A673 (cell line): ENCODE measurements at regions not wholly inside any gene's neighbourhood (a gene's known extent, or its start where the extent isn't known, plus 50 kb on each side); places are given as distances from the start of the nearest gene placed in this dataset.

Experiments used
- BruUV-seq: library from RNA; stranded (reverse); fragments of 400-500 nt; replicated peaks from 2 replicates; lab custom pipeline; 2021; lab: Mats Ljungman, UMichigan
- CTCF ChIA-PET: fragments of 300-600 bp; sonication (Branson Sonifier 250); formaldehyde crosslinking; loops from one replicate; lab custom pipeline; 2022; ENCODE audit warnings: antibody characterized with exemption; lab: Charles Lee
- POLR2A ChIA-PET: fragments of 300-600 bp; sonication (Branson Sonifier 250); formaldehyde crosslinking; loops from one replicate; lab custom pipeline; 2022; ENCODE audit warnings: antibody characterized with exemption; ENCODE audit not compliant: low non-redundant PET; lab: Charles Lee
- DNase-seq: peaks from one replicate; pipeline ENCODE4 v3.0.0-alpha.2; 2015; ENCODE audit warnings: low spot score
- H3K27ac ChIP-seq: fragments of 200-600 bp; sonication (generic); 2 replicates; pipeline ENCODE4 v1.5.1; 2016; ENCODE audit warnings: mixed run types, low read depth, mild to moderate bottlenecking, mixed read lengths, antibody characterized with exemption, low read length; ENCODE audit not compliant: poor library complexity, severe bottlenecking
- H3K27me3 ChIP-seq: fragments of 200-600 bp; sonication (generic); replicated peaks from 2 replicates; pipeline ENCODE4 v1.6.1; 2017; ENCODE audit warnings: mixed run types, low read depth, mild to moderate bottlenecking, mixed read lengths, antibody characterized with exemption, low read length; ENCODE audit not compliant: insufficient read depth, poor library complexity
- H3K36me3 ChIP-seq: fragments of 200-600 bp; sonication (generic); 2 replicates; pipeline ENCODE4 v1.6.1; 2016; ENCODE audit warnings: mixed run types, mild to moderate bottlenecking, mixed read lengths, antibody characterized with exemption, low read length; ENCODE audit not compliant: insufficient read depth, poor library complexity, severe bottlenecking
- H3K4me1 ChIP-seq: fragments of 200-600 bp; sonication (generic); 2 replicates; pipeline ENCODE4 v1.6.1; 2017; ENCODE audit warnings: mixed run types, mild to moderate bottlenecking, mixed read lengths, antibody characterized with exemption, low read length; ENCODE audit not compliant: insufficient read depth, poor library complexity, severe bottlenecking
- H3K4me3 ChIP-seq: fragments of 200-600 bp; sonication (generic); 2 replicates; pipeline ENCODE4 v1.5.1; 2016; ENCODE audit warnings: low read depth, mixed run types, mild to moderate bottlenecking, mixed read lengths, low read length; ENCODE audit not compliant: poor library complexity, severe bottlenecking
- H3K9me3 ChIP-seq: fragments of 200-600 bp; sonication (generic); 2 replicates; pipeline ENCODE4 v1.6.1; 2016; ENCODE audit warnings: mixed run types, low read depth, mild to moderate bottlenecking, mixed read lengths, antibody characterized with exemption, low read length; ENCODE audit not compliant: poor library complexity, severe bottlenecking
- EZH2 ChIP-seq: fragments of 200-600 bp; sonication (generic); IDR thresholded peaks from 2 replicates; pipeline ENCODE4 v1.6.1; 2017; ENCODE audit warnings: borderline replicate concordance, low read depth, mild to moderate bottlenecking, mixed read lengths, antibody characterized with exemption, low read length; ENCODE audit not compliant: poor library complexity, severe bottlenecking
- intact Hi-C: fragments of 100-400 bp; cut with micrococcal nuclease; formaldehyde crosslinking; loops from one replicate; pipeline ENCODE4 v1.10.0; 2022; ENCODE audit not compliant: unreplicated experiment
- TF ChIP-seq, protein P1 (sequence below): fragments of 300-800, 200-600 bp; sonication (generic); conservative IDR thresholded peaks from 2 replicates; pipeline ENCODE4 v1.5.1; 2017; ENCODE audit warnings: low read depth, mild to moderate bottlenecking, antibody characterized with exemption, low read length, moderate library complexity, mixed read lengths

- no peaks in the 10 kb centered on the region for H3K9me3 ChIP-seq
- H3K4me3 ChIP-seq = no peak overlapping the region
- intact Hi-C loops = no loop called here
- TF ChIP-seq EZH2 = no peak
- TF ChIP-seq, protein P1, sequence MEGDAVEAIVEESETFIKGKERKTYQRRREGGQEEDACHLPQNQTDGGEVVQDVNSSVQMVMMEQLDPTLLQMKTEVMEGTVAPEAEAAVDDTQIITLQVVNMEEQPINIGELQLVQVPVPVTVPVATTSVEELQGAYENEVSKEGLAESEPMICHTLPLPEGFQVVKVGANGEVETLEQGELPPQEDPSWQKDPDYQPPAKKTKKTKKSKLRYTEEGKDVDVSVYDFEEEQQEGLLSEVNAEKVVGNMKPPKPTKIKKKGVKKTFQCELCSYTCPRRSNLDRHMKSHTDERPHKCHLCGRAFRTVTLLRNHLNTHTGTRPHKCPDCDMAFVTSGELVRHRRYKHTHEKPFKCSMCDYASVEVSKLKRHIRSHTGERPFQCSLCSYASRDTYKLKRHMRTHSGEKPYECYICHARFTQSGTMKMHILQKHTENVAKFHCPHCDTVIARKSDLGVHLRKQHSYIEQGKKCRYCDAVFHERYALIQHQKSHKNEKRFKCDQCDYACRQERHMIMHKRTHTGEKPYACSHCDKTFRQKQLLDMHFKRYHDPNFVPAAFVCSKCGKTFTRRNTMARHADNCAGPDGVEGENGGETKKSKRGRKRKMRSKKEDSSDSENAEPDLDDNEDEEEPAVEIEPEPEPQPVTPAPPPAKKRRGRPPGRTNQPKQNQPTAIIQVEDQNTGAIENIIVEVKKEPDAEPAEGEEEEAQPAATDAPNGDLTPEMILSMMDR = no peak
- no peak overlapping the region for H3K27ac ChIP-seq
- no peaks in the 10 kb centered on the region for H3K36me3 ChIP-seq
- H3K27me3 ChIP-seq = no peaks in the 10 kb centered on the region
- ChIA-PET POLR2A (no interaction called here), CTCF (no interaction called here)
- no peak for DNase-seq
- no TSS peak for BruUV-seq
- no peaks in the 10 kb centered on the region for H3K4me1 ChIP-seq
These were observed 297.6 kb downstream of the DAD1 start for GRCh38 chr14:22291406-22291805.

DNA sequence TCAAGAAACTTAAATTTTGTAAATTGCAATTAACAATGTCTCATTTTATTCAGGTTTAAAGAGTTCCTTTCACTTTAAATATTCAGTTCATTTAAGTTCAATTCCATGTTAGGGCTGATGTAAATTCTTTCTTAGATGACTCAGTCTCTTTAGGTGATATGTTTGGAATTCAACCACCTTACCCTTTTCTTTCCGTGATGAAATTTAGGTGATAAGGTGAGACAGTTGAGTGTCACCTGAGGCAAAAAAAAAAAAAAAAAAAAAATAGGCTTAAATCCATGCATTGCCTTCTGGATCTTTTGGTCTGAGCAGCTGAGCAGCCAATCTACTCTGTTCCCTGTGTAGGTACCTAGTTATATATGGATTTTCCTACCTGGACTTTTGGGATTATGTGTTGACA lies 299.5 kb downstream of the DAD1 start:
- Histone ChIP-seq H3K36me3 (no peaks in the 10 kb centered on the region), H3K9me3 (no peaks in the 10 kb centered on the region), H3K27ac (no peak overlapping the region), H3K4me3 (no peak overlapping the region), H3K27me3 (no peaks in the 10 kb centered on the region), H3K4me1 (no peaks in the 10 kb centered on the region)
- TF ChIP-seq EZH2 = no peak
- TF ChIP-seq, protein P1 = no peak
- no TSS peak for BruUV-seq
- no peak for DNase-seq
- intact Hi-C loops = no loop called here
- ChIA-PET CTCF (no interaction called here), POLR2A (no interaction called here)

- Histone ChIP-seq H3K27me3 (no peaks in the 10 kb centered on the region), H3K36me3 (no peaks in the 10 kb centered on the region), H3K4me3 (no peak overlapping the region), H3K4me1 (peaks cover 8% of the 10 kb centered on the region), H3K27ac (no peak overlapping the region), H3K9me3 (no peaks in the 10 kb centered on the region)
- TF ChIP-seq, protein P1 = no peak
- no peak for TF ChIP-seq EZH2
- intact Hi-C loops = no loop called here
- ChIA-PET POLR2A (no interaction called here), CTCF (no interaction called here)
- no peak for DNase-seq
- no TSS peak for BruUV-seq
These were observed 303.0 kb downstream of the DAD1 start for GRCh38 chr14:22285991-22286390.
